GM10266 (cell line): ENCODE measurements at regions not wholly inside any gene's neighbourhood (a gene's known extent, or its start where the extent isn't known, plus 50 kb on each side); places are given as distances from the start of the nearest gene placed in this dataset.

ENCODE experiments used
- DNase-seq: peaks from one replicate; pipeline ENCODE4 v3.0.0; 2012; ENCODE audit errors: extremely low spot score
- TF ChIP-seq, protein P1 (sequence below): IDR thresholded peaks from 2 replicates; pipeline ENCODE4 v1.5.1; 2012; ENCODE audit warnings: mild to moderate bottlenecking, low read depth; ENCODE audit not compliant: control insufficient read depth, insufficient read depth; ENCODE audit errors: missing control alignments

DNA sequence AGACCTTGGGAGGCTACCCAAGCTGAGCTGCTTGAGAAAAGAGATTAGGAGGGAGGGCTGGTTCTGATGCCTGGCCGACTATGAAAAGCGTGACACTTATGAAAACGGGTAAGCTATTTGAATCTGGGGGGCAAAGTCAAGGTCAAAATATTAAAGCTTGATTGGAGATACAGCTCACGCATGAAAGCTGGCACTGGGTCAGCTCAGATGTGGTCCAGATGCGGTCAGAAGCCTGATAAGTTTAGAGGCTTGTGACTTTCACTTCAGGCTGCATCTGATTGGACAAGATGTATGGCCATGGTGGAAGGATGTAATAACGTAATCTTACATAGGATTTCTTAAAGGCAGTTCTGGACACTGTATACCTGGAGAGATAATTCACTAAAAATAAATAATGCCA lies 690.3 kb downstream of the NTRK3 start:
- DNase-seq: no peak

DNA sequence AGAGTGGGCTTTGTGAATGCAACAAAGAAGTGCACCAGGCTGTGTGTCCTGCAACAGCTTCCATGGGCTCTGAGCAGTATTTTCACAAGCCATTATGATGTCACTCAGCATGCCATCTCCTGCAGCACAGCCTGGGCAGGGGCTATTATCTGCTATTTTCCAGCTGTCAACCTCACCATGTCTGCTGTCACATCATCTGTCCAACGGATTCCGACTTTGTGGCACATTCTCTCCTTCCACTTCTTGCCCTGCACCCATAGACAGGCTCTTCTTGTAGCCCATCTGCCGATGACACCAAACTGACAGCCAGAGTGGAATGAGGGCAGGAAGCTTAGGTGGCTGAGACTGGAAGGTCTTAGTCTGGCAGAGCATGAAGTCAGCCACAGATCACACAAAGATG lies 691.9 kb downstream of the NTRK3 start:
- no peak for DNase-seq
- TF ChIP-seq, protein P1, sequence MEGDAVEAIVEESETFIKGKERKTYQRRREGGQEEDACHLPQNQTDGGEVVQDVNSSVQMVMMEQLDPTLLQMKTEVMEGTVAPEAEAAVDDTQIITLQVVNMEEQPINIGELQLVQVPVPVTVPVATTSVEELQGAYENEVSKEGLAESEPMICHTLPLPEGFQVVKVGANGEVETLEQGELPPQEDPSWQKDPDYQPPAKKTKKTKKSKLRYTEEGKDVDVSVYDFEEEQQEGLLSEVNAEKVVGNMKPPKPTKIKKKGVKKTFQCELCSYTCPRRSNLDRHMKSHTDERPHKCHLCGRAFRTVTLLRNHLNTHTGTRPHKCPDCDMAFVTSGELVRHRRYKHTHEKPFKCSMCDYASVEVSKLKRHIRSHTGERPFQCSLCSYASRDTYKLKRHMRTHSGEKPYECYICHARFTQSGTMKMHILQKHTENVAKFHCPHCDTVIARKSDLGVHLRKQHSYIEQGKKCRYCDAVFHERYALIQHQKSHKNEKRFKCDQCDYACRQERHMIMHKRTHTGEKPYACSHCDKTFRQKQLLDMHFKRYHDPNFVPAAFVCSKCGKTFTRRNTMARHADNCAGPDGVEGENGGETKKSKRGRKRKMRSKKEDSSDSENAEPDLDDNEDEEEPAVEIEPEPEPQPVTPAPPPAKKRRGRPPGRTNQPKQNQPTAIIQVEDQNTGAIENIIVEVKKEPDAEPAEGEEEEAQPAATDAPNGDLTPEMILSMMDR: no peak

More for the DNA sequence above, 690.3 kb downstream of the NTRK3 start:
- TF ChIP-seq, protein P1: no peak

DNA sequence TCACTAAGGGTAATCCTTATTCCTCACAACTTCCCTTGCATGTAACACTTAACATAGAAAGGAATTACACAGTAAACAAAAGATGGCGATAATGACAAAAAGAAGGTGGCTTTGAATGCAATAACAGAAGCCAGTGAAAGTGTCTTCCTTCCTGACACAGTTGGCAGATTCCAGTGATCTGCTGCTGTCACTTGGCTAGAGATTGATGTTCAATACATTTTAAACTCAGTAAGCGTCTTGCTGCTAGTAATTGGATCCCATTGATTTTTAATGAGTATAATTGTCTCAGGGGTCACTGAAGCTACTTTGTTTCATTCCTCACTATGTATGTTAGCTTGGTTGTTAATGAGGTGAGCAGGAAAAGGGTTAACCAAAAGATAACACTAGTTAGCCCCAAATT lies 692.7 kb downstream of the NTRK3 start:
- DNase-seq: no peak
- TF ChIP-seq, protein P1: no peak

DNA sequence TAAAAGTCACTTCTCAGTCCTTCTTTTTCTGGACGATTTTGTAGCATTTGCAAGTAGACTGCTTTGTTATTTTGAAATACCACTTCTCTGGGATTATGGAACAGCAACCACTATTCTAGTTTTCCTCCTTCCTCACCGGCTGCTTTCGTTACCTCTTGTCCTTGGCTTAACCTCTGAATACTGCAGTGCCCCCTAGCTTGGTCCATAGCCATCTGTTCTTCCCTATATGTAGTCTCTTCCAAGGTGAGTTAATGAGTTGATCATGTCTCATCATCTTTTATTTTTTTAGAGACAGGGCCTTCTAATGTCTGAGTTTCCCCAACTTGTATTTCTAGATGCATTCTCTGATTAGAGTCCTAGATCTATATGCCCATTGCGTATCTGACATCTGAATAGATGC lies 694.3 kb downstream of the NTRK3 start:
- no peak for DNase-seq
- TF ChIP-seq, protein P1: no peak

DNA sequence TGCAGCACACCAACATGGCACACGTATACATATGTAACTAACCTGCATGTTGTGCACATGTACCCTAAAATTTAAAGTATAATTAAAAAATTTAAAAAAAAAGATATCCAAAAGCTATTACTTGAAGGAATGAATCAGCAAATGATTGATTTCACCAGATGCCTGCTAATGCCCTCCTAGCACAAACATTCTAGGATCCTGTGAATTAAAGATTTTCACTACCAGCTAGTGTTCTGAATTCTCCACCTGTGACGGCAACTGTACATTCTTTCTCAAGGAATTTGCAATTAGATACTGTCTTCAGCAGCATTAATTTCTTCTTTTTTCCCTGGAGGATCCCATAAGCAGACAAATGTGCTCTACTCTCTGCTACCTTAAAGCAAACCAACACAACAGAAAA lies 694.9 kb downstream of the NTRK3 start:
- TF ChIP-seq, protein P1: no peak
- DNase-seq: no peak

DNA sequence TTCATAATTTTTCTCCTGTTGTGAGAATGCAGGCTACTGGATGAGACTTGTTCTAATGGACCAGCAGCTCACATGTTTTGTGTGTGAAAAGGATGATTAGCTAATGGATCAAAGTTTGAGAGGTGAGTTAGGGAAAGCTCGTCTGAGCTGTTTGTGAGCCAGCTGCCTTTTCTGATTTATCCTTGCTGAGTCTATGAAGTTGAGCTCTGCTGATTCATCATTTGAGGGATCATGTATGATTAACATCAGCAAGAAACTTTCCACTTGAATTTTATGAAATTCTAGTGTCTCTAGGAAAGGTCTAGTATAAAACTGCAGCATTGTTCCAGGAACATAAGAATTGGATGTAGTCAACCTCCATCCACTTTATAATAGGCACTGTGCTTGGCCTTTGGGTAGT lies 698.7 kb downstream of the NTRK3 start:
- TF ChIP-seq, protein P1: no peak
- no peak for DNase-seq

DNA sequence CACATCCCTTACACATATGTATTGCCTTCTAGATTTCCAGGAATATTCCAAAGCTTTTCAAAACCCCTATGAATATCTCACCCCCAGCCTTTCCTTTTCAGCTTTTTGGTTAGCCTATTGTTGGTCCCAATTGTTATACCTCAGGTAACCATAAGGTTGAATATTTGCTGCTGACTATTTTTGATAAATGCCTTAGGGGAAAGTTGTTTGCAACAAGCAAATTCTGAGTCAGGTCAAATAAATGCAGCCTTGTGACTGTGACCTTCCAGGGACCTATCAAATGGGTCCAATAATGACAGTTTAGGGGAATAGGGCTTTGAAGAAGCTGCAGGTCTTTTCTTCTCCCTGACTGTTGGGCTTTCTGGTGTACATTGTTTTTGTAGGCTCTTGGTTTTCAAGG lies 699.7 kb downstream of the NTRK3 start:
- TF ChIP-seq, protein P1: no peak
- DNase-seq: no peak
